ENCODE measurements at regions not wholly inside any gene's neighbourhood (a gene's known extent, or its start where the extent isn't known, plus 50 kb on each side); places are given as distances from the start of the nearest gene placed in this dataset.

DNA sequence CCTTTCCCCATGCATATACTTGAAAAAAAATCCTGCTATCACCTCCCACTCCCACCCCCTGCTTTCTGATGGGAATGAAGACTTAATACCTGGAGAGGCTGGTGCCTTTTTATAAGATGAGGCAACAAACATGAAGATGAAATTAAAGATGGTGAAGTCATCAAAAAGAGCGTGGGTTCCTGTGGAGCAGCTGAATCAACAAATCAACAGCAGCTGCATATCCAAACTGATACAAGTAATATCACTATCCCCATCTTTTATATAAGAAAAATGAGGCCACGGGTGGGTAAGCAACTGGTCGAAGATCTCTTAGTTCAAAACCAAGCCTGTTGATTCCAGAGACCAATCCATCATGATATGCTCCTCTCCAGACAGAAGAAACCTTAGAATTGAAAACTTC lies 268.5 kb downstream of the ENC1 start:
- no peak for DNase-seq

- no peak for DNase-seq
These were observed 268.9 kb downstream of the ENC1 start for GRCh38 chr5:74371621-74372020.

DNA sequence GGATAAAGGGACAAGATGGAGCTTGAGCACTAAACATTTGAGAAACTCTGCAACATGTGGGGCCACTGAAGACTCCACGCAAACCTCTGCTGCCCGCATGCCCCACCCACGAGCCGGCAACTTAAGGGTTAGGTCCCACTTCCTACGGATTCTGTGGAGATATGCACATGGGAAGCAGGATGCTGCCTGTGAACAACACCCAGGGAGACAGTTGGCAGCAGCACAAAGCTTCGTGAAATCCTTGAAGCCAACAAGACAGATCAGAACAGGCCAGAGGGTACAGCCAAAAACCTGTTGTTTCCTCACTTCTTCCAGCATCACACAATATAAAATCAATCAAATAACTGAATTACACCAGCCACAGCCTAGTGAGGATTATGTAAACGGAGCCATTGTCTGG lies 270.4 kb downstream of the ENC1 start:
- DNase-seq, result no peak

DNA sequence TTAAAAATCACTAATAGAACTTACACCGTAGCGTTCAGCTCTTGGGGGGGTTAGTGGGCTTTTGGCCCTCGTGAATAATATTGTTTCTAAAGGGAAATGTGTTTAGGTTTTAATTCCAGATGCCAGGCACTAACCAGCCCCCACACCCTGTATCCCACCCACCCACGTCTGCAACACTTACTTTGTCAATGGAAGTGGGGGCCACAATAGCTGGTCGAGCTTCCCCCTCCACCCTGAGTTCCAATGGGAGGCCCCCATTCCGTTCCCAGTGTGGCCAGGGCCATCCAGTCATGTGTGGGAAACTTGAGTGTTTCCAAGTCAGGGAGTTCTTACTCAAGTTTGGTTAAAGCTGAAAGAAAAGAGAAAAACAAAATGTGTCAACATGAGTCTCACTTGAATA lies 271.4 kb downstream of the ENC1 start:
- no peak for DNase-seq

DNA sequence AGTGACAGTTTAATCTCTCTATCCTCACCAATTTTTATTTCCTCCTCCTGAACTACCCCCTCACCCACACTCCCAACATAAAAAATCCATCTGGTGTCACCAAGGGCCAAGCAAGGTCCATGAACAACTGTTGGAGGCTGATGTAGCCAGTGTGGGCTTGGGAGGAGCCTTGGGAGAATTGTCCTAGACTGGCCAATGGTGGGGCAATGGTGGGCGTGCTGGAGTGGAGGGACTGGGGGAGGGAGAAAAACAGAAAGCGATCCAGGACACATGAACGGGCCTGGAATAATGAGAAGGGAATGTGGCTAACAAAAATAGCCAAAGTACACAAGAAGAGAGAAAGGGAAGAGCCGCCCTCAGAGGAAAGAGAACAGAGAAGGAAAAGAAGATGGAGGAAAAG lies 272.6 kb downstream of the ENC1 start:
- no peak for DNase-seq

GRCh38 chr5:74367241-74367733 lies 273.2 kb downstream of the ENC1 start:
- DNase-seq, result no peak

GRCh38 chr5:74365723-74366122 lies 274.8 kb downstream of the ENC1 start:
- no peak for DNase-seq

DNA sequence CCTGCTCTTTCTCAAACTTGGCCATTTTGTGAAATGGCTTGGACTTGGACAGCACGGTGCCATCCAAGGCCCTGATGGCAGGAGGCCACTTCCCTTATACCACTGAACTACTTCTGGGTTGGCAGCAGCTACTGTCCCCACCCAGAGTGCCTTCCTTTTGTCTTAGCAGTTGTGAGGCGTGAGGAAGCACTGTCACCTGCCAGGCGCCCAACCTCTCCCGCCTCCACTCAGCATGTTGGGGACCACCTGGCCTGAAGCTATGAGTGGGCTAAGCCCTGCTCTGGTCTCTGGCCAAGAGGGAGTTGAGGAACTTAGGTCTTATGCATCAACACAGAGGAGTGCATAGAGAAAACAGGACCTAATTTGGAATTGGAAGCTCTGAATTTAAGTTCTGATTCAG lies 276.0 kb downstream of the ENC1 start:
- DNase-seq, result no peak

DNA sequence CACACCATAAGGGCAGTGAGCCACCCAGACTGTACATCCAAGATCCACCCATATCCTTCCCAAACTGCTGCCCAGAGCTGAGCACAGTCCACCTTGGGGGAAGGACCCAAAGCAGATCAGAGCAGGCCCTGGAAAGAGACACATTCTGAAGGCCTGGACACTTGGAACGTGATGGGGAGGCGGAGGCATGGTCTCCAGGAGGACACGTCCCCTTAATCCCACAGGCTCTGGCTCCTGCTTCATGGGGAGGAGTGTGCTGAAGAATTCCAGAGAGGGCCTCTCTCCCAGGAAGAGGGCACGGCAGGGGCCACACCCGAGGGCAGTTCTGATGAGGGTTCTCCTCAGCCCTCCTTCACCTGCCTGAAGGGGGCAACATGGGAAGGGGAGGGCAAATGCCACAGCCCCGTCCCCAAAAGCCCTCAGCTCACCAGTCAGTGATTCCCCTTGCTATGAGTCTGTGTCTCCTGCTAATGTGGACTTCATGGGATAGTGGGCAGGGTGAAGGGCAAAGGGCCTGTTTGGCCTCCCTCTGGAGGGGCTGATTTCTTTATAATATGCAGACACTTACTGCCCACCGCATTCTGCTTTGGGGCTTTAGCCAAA lies 276.8 kb downstream of the ENC1 start:
- DNase-seq, result no peak

GRCh38 chr5:74361406-74362358 lies 278.8 kb downstream of the ENC1 start:
- no peak for DNase-seq

DNA sequence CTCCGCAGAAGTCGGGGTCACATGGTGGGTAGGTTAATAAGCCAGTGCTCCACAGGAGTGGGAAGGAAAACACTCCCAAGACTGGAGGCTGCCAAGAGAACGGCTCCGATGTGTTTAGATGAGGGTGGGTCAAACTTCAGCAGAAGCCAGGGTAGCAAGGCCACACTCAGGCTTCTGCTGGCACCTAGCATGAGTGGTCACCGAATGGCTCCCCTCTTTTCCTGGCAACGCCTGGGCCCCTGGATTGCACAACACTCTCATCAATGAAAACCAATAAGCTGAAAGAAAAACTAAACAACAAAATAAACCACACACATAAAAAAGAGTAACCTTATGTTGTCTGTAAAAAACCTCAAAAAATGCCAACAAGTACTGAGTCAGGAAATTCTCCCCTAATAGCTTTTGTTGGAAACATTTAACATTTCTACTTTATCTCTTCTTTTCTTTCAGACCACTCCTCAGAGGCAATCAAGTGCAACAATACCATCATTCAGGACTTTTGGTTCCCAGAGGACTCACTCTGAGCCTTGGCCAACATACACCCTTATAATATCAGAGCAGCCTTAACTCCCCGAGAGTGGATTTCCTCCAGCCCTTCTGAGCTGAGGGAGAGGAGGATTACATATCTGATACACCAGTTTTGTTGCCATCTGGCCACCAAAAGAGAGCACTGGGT lies 279.9 kb downstream of the ENC1 start:
- no peak for DNase-seq

GRCh38 chr5:74357827-74358226 lies 282.7 kb downstream of the ENC1 start:
- DNase-seq, result no peak

DNA sequence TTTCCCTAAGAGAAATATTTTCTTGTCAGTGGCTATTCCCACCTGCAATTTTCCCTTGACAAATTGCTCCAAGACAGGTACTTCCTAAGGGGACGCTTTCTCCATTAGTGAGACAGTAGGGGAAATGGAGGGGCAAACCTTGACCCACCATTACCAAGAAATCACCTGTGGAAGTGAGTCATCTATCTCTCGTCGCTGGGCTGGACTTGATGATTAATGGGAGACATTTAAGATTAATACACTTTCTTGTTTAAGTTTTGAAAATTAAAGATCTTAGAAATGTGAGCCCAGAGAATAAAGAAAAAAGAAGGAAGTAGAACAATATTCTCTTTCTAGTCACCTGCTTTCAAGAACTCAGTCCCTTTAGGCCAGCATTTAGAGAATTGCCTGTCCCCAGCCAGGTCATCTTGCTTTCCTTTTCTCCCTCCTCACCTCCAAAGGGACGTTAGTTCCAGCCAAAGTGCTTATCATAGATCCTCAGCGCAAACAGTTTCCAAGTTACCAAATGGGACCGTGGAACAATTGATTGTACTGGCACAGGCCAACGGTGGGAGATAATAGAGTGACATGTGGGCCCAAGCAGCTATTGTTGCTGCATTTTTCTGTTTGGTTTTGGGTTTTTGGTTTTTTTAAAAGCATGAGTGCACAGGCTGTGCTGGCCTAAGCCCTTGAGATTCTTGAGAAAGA lies 284.4 kb downstream of the ENC1 start:
- no peak for DNase-seq

- no peak for DNase-seq
These were observed 285.3 kb downstream of the ENC1 start for GRCh38 chr5:74355041-74355824.

GRCh38 chr5:74352256-74352655 lies 288.3 kb downstream of the ENC1 start:
- no peak for DNase-seq

GRCh38 chr5:74342948-74343682 lies 297.4 kb downstream of the ENC1 start:
- no peak for DNase-seq

- DNase-seq, result no peak
These were observed 298.3 kb downstream of the ENC1 start for GRCh38 chr5:74342182-74342581.

DNA sequence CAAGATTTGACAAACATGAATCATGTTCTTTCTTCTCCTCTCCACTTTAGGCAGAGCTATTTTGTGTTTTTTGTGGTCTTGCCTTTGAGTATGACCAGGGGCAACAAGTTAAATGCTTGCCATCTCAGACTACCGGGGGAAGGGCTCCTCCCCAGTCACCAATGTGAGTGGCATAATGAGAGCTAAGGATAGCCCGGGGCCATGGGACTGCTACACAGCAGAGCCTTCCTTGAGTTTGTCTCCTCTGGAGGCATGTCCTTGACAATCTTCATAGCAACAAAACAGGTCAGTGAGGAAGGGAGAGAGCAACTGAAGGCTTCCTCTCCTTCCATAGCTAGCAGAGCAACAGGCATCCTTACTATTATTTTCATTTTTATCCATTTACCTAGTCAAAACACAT lies 299.3 kb downstream of the ENC1 start:
- no peak for DNase-seq

- DNase-seq, result no peak
These were observed 300.1 kb downstream of the ENC1 start for GRCh38 chr5:74340476-74340875.

GRCh38 chr5:74337984-74338310 lies 302.6 kb downstream of the ENC1 start:
- no peak for DNase-seq

GRCh38 chr5:74337254-74337983 lies 303.1 kb downstream of the ENC1 start:
- no peak for DNase-seq

All from SW 1271 (cell line).